Esophagus squamous epithelium (tissue), 4 donors: ENCODE measurements at regions not wholly inside any gene's neighbourhood (a gene's known extent, or its start where the extent isn't known, plus 50 kb on each side); places are given as distances from the start of the nearest gene placed in this dataset.

Source experiments
- CTCF ChIP-seq, 6 experiments: fragments of 450-650 bp in 4 of 6; fragments of 200-600 bp in 2 of 6; sonication (generic) in 2 of 6; IDR thresholded peaks; one replicate each; pipeline ENCODE4 v1.5.1; 2016 to 2019; ENCODE audit warnings: antibody characterized with exemption in 6 of 6, mild to moderate bottlenecking in 4 of 6, moderate library complexity in 4 of 6
- POLR2A ChIP-seq, 4 donors: fragments of 450-650 bp; IDR thresholded peaks; one replicate each; pipeline ENCODE4 v1.6.1; 2017; ENCODE audit warnings: antibody characterized with exemption in 4 of 4, mild to moderate bottlenecking in 4 of 4, moderate library complexity in 3 of 4

- peak; percentile 59 to 84 (median 76) for TF ChIP-seq CTCF (IDR thresholded peaks at IDR 0.05)
- TF ChIP-seq POLR2A (IDR thresholded peaks at IDR 0.05), result no peak
These were observed 79.4 kb upstream of the ASB18 start for GRCh38 chr2:236343400-236344161.
